ENCODE measurements at regions not wholly inside any gene's neighbourhood (a gene's known extent, or its start where the extent isn't known, plus 50 kb on each side); places are given as distances from the start of the nearest gene placed in this dataset.

DNA sequence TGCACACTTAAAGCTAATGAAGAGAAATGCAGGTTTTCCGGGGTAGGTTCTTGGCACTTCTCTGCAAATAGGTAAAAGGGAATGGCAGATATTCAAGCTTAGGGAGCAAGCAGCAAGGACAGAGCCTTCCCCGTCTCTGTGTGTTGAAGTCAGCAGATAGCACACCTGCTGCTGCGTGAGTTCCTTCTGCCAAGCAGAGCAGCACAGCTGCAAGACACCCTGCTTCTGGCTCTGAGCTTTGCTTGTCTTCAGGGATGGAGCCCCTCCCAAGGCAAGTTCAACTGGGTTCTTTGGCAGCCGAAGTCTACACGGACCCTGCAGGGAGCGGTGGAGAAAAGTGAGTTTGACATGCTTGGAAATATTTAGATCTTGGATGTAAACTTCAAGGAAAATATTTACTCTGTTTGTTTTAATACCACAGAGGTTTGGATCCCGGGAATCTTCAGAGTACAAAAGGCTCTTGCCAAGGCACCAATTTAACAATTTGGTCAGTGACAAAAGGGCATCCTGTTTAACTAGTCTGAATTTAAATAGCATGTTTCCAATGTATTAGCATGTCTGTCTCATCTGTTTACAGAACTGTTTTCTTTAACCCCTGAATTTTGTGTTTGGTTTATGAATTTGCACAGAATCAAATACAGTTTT, 113.4 kb upstream of the KCNJ16 start:
- H3K36me3 Mint-ChIP-seq (ENCODE audit: low read depth), result no peaks in the 10 kb centered on the region
- no peaks in the 10 kb centered on the region for H3K27me3 Mint-ChIP-seq (ENCODE audit: low read depth)
- no peak overlapping the region for H3K27ac Mint-ChIP-seq
- H3K9me3 Mint-ChIP-seq, result peaks cover under 1% of the 10 kb centered on the region
- no peak for DNase-seq (ENCODE audit: low spot score)
- no peaks in the 10 kb centered on the region for H3K4me1 Mint-ChIP-seq (ENCODE audit: low read depth)
- no peak overlapping the region for H3K4me3 Mint-ChIP-seq

DNA sequence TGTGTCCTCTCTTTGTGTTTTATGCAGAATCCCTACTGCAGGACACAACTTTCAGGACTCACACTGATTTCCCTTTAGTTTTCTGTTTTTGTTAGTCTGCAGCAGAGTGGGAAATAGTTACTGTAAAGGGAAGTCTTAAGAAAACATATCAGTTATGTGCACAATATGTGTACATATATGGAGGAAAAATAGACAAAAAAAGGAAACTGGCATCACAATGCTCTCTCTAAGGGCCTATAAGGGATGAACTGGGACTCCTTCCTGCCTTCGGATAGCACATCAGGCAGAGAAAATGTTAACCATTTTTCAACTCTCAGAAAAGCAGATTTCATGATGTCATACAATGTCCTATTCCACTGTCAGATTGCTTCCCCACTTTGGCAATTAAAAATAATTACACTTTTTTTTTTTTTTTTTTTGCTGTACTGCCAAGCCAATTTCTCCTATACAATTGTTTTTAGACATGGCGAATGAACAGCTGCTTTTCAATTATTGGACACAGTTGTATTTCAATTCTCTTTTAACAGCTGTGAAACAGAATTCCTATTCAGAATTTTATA, 112.5 kb upstream of the KCNJ16 start:
- Mint-ChIP-seq H3K27ac (no peak overlapping the region), H3K9me3 (peaks cover 6% of the 10 kb centered on the region), H3K4me3 (no peak overlapping the region), H3K27me3 (ENCODE audit: low read depth) (no peaks in the 10 kb centered on the region), H3K36me3 (ENCODE audit: low read depth) (no peaks in the 10 kb centered on the region), H3K4me1 (ENCODE audit: low read depth) (no peaks in the 10 kb centered on the region)
- no peak for DNase-seq (ENCODE audit: low spot score)

DNA sequence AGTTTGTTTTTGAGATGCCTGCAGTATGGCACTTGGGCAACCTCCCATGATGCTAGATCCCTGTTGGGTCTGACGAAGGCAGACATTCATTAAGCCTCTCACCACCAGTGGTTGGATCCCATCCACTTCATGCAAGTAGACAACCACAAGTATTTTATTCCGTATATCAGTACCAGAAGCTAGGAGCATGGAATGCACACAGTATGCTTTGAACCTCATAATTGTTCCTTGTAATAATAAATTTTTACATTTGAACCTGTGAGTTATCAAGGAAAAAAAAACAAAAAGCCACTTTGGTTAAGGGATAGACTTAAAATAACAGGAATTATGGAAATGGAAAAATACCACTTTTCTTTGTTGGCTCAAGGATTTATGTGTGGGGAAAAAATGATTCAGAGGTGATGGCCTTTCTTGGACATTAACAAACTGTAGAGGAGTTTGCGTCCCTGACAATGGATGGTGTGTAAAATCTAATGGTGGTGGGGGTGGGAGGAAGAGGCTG, 107.1 kb upstream of the KCNJ16 start:
- H3K4me3 Mint-ChIP-seq, result no peak overlapping the region
- no peaks in the 10 kb centered on the region for H3K27me3 Mint-ChIP-seq (ENCODE audit: low read depth)
- no peak overlapping the region for H3K27ac Mint-ChIP-seq
- H3K36me3 Mint-ChIP-seq (ENCODE audit: low read depth), result no peaks in the 10 kb centered on the region
- H3K9me3 Mint-ChIP-seq, result peaks cover 6% of the 10 kb centered on the region
- no peaks in the 10 kb centered on the region for H3K4me1 Mint-ChIP-seq (ENCODE audit: low read depth)
- DNase-seq (ENCODE audit: low spot score), result no peak

DNA sequence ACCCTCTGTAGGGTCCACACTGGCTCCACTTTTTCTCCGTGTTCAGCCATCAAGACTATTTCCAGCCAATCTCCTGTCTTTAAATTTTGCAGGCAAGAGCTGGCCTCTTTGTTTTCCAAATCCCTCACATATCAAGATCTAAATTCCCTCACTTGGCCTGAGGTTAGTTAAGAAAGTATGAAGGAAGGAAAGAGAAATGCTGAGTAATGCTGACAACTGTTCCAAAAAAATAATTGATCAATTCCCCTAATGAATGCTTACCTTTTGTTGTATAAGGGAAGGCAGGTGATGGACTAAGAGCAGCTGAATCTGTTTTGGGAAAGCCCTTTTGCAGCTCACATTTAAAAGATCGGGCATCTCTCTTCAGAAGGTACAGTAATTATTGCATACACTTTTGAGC, 105.1 kb upstream of the KCNJ16 start:
- DNase-seq (ENCODE audit: low spot score), result no peak
- H3K4me3 Mint-ChIP-seq, result no peak overlapping the region
- H3K36me3 Mint-ChIP-seq (ENCODE audit: low read depth), result no peaks in the 10 kb centered on the region
- H3K9me3 Mint-ChIP-seq, result peaks cover 6% of the 10 kb centered on the region
- no peaks in the 10 kb centered on the region for H3K27me3 Mint-ChIP-seq (ENCODE audit: low read depth)
- no peak overlapping the region for H3K27ac Mint-ChIP-seq
- no peaks in the 10 kb centered on the region for H3K4me1 Mint-ChIP-seq (ENCODE audit: low read depth)

DNA sequence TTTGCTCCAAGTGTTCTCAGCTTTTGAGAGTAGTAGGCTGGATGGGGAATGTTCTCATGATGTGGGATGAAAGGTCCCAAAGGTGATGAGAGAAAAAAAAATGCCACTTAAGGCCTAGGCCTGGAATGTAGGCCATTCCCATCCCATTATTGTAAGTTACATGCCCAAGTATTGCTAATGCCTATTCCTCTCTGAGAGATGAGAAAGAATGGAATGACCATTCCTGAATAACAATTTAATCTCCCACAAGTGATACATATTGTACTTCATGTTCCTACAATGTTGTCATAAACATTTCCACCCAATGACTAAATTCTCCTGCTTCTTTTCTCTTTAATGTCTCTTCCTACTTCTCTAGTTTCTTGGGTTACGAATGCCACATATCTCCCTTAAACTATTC, 102.8 kb upstream of the KCNJ16 start:
- H3K9me3 Mint-ChIP-seq, result no peaks in the 10 kb centered on the region
- H3K4me1 Mint-ChIP-seq (ENCODE audit: low read depth), result no peaks in the 10 kb centered on the region
- H3K27me3 Mint-ChIP-seq (ENCODE audit: low read depth), result no peaks in the 10 kb centered on the region
- no peaks in the 10 kb centered on the region for H3K36me3 Mint-ChIP-seq (ENCODE audit: low read depth)
- no peak overlapping the region for H3K27ac Mint-ChIP-seq
- no peak for DNase-seq (ENCODE audit: low spot score)
- no peak overlapping the region for H3K4me3 Mint-ChIP-seq

DNA sequence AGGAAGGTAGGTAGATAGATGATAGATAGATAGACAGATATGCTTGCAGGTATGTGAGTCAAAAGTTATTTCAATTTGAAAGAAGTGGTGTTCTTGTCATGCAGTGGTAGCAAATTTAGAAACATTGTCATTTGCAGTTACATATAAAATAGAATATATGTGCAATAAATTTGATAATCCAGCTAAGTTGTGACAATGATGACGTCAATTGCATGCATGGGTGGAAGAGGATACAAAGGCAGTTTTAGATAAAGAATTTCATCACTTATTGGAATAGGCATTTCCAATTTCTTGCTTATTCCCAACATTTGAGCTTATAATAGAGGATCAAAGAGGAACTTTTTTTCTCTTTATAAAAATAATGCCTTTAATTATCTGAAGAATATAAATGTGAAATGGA, 99.2 kb upstream of the KCNJ16 start:
- no peaks in the 10 kb centered on the region for H3K27me3 Mint-ChIP-seq (ENCODE audit: low read depth)
- no peaks in the 10 kb centered on the region for H3K36me3 Mint-ChIP-seq (ENCODE audit: low read depth)
- no peaks in the 10 kb centered on the region for H3K9me3 Mint-ChIP-seq
- no peak for DNase-seq (ENCODE audit: low spot score)
- H3K4me1 Mint-ChIP-seq (ENCODE audit: low read depth), result no peaks in the 10 kb centered on the region
- H3K4me3 Mint-ChIP-seq, result no peak overlapping the region
- H3K27ac Mint-ChIP-seq, result no peak overlapping the region

DNA sequence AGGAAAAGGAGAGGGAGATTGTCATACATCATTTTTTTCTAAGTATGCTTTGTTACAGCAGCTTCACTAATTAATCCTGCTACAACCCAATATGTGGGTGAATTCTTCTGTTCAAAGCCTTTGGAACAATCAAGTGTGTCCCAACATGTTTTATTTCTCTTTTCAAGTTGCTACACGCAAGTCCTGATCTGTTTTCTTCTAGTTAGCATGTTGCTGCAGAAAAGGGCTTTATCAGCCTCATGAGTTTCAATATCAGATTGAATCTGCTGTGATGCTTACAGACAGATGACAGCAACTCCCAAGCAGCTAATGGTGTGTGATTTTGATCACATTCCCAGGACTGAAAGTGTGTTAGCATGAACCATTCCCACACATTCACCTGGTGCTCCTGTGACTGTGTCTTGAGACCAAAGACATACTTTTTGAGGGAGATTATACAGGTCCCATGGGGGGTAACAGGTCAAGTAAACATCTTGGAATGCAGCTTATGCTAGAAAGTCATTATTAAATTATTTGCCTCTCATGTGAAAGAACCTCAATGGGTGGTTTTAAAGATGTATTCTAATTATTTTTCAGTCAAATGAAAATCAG, 96.9 kb upstream of the KCNJ16 start:
- H3K4me1 Mint-ChIP-seq (ENCODE audit: low read depth), result no peaks in the 10 kb centered on the region
- no peak for DNase-seq (ENCODE audit: low spot score)

DNA sequence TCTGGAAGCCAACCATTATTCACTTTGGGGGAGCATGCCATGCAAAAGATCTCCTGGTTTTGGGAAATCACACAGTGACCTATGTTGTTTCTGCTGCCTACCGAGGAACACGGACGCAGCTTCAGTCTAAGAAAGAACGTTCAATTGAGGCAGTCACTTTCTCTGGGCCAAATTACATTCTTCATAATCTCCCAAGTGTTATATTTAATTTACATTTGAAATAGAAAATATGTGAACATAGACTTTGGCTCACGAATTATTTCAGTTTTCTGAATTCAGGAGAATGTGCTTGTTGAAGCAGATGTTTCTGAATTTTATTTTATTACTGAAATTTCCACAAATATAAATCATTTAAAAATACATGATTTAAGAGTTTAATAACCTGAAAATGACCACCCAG, 93.6 kb upstream of the KCNJ16 start:
- Mint-ChIP-seq H3K36me3 (ENCODE audit: low read depth) (no peaks in the 10 kb centered on the region), H3K27me3 (ENCODE audit: low read depth) (no peaks in the 10 kb centered on the region), H3K4me3 (no peak overlapping the region), H3K27ac (no peak overlapping the region), H3K9me3 (no peaks in the 10 kb centered on the region), H3K4me1 (ENCODE audit: low read depth) (no peaks in the 10 kb centered on the region)
- DNase-seq (ENCODE audit: low spot score), result no peak

More for the DNA sequence above, 96.9 kb upstream of the KCNJ16 start:
- Mint-ChIP-seq H3K27ac (no peak overlapping the region), H3K4me3 (no peak overlapping the region), H3K36me3 (ENCODE audit: low read depth) (no peaks in the 10 kb centered on the region), H3K9me3 (no peaks in the 10 kb centered on the region), H3K27me3 (ENCODE audit: low read depth) (no peaks in the 10 kb centered on the region)

DNA sequence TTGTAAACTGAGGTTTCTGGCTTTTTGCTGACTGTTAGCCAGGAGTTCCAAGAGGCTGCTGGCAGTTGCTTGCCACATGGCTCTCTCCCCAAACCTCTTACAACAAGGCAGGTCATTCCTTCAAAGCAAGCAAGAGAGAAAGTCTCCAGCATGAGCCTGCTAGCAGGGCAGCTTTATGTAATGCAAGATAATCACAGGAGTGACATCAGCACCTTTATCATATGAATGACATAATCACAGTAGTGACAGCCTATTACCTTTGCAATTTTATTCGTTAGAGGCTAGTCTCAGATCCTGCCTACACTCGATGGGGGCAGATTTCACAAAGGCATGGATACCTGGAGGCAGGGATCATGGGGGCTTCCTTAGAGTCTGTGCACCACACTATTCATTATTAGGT, 79.5 kb upstream of the KCNJ16 start:
- Mint-ChIP-seq H3K9me3 (no peaks in the 10 kb centered on the region), H3K4me3 (no peak overlapping the region), H3K27me3 (ENCODE audit: low read depth) (no peaks in the 10 kb centered on the region), H3K27ac (no peak overlapping the region), H3K4me1 (ENCODE audit: low read depth) (no peaks in the 10 kb centered on the region), H3K36me3 (ENCODE audit: low read depth) (no peaks in the 10 kb centered on the region)
- DNase-seq (ENCODE audit: low spot score), result no peak

DNA sequence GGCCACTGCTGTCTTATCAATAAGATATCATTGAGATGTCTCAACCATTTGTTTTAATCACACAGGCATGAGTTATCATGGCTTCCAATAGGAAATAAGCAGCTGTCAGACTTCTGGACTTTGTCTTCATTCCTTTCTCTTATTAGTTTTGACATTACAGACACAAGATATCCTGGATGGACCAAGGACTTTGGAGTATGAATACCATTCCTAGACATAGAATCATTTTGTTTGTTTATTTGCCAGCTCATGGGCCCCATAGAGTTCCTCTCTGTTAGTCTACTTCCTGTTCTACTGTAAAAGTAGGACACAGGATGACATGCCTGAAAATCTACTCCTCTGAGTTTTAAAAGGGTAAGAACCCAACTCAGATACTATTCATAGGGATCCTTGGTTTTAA, 77.7 kb upstream of the KCNJ16 start:
- no peak for DNase-seq (ENCODE audit: low spot score)
- Mint-ChIP-seq H3K27ac (no peak overlapping the region), H3K36me3 (ENCODE audit: low read depth) (no peaks in the 10 kb centered on the region), H3K9me3 (no peaks in the 10 kb centered on the region), H3K27me3 (ENCODE audit: low read depth) (no peaks in the 10 kb centered on the region), H3K4me3 (no peak overlapping the region), H3K4me1 (ENCODE audit: low read depth) (no peaks in the 10 kb centered on the region)

DNA sequence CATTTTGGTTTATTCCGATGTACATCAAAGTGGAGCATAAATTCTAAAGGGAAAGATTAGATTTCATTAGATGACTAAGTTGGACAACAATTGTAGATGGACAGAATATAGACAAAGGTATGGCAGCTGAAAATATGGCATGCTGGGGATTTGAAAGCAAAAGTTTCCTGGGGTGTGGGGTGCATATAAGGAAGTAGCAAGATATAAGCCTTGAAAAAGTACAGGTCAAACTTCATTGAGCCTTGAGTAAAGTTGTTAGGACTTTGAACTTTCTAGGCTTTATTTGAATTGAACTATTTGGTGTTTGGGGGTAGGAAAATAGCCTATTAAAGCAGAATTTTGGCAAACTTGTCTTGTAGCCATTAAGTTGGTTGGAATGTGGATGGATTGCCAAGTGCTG, 75.8 kb upstream of the KCNJ16 start:
- DNase-seq (ENCODE audit: low spot score), result no peak
- Mint-ChIP-seq H3K27ac (no peak overlapping the region), H3K4me1 (ENCODE audit: low read depth) (no peaks in the 10 kb centered on the region), H3K9me3 (no peaks in the 10 kb centered on the region), H3K4me3 (no peak overlapping the region), H3K36me3 (ENCODE audit: low read depth) (no peaks in the 10 kb centered on the region), H3K27me3 (ENCODE audit: low read depth) (no peaks in the 10 kb centered on the region)

DNA sequence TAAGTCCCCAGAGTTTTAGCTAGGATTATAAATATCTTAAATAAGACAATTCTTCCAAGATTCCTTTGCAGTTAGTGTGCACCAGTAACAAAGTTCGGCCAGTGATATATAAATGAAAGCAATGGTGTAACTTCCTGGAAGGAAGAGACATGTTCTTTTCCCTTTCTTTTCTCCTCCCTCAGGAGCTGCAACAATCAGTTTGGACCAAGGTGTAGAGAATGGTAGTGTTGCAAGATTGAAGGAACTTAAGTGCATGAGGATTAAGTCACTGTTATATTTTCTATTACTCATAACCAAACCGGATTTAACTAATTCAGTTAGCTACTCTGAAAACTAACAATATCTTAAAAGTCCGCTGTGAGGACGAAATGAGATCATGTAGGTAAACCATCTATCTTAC, 68.9 kb upstream of the KCNJ16 start:
- DNase-seq (ENCODE audit: low spot score), result no peak
- Mint-ChIP-seq H3K27me3 (ENCODE audit: low read depth) (no peaks in the 10 kb centered on the region), H3K36me3 (ENCODE audit: low read depth) (no peaks in the 10 kb centered on the region)

DNA sequence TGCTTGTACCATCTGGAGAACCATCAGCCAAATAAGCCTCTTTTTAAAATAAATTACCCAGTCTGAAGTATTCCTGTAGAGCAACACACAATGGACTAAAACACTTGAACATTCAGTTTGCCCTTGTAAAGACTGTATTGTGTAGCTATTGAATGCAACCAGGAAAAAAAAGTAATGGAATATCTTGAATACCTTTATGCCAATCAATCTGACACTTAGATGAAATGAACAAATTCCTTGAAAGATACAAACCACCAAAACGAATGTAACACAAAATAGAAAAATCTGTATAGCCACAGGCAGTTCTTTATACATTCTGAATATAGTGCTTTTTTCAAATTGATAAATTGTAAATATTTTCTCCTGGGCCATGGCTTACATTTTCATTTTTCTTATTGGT, 63.3 kb upstream of the KCNJ16 start:
- Mint-ChIP-seq H3K36me3 (ENCODE audit: low read depth) (no peaks in the 10 kb centered on the region), H3K27ac (no peak overlapping the region), H3K9me3 (no peaks in the 10 kb centered on the region), H3K4me1 (ENCODE audit: low read depth) (no peaks in the 10 kb centered on the region), H3K4me3 (no peak overlapping the region), H3K27me3 (ENCODE audit: low read depth) (no peaks in the 10 kb centered on the region)
- no peak for DNase-seq (ENCODE audit: low spot score)

More for the DNA sequence above, 68.9 kb upstream of the KCNJ16 start:
- no peak overlapping the region for H3K4me3 Mint-ChIP-seq
- H3K9me3 Mint-ChIP-seq, result no peaks in the 10 kb centered on the region
- H3K4me1 Mint-ChIP-seq (ENCODE audit: low read depth), result no peaks in the 10 kb centered on the region
- H3K27ac Mint-ChIP-seq, result no peak overlapping the region

DNA sequence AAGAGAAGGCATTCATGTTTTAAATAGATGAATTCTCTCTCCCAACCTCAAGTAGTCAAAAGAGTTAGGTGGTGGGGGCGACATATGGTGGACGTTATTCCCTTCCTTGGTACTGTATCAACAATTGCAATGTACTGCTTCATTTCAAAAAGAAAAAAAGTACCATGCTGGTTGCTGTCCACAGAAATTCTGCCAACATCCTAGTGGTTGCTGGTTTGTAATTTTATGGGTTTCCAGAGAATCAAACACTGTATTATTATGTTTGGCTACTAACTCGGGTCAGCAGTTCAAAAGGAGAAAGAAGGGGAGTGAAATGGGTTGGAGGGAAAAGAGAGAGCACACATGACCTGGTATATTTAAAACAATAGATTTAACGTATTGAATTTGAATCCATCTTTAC, 61.1 kb upstream of the KCNJ16 start:
- Mint-ChIP-seq H3K4me3 (no peak overlapping the region), H3K36me3 (ENCODE audit: low read depth) (no peaks in the 10 kb centered on the region), H3K27me3 (ENCODE audit: low read depth) (no peaks in the 10 kb centered on the region), H3K4me1 (ENCODE audit: low read depth) (no peaks in the 10 kb centered on the region), H3K27ac (no peak overlapping the region), H3K9me3 (no peaks in the 10 kb centered on the region)
- no peak for DNase-seq (ENCODE audit: low spot score)

DNA sequence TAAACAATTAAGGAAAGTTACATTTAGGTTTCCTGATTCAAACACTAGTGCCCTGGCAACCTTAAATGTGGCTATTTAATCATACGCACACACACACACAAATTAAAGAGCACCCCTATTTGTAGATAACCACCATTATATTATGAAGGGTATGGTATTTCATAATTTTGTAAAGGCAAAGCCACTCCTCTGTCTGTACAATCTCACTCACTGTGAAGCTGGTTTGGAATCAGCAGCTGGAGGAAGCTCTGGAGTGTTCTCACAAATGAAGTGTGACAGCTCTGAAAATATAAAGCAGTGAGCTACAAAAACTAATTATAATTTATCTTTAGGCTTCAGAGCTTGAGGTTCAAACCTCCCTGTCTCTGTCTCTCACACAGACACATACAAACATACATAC, 57.9 kb upstream of the KCNJ16 start:
- no peaks in the 10 kb centered on the region for H3K9me3 Mint-ChIP-seq
- no peaks in the 10 kb centered on the region for H3K4me1 Mint-ChIP-seq (ENCODE audit: low read depth)
- DNase-seq (ENCODE audit: low spot score), result no peak
- H3K36me3 Mint-ChIP-seq (ENCODE audit: low read depth), result no peaks in the 10 kb centered on the region
- H3K27ac Mint-ChIP-seq, result no peak overlapping the region
- H3K4me3 Mint-ChIP-seq, result no peak overlapping the region
- H3K27me3 Mint-ChIP-seq (ENCODE audit: low read depth), result no peaks in the 10 kb centered on the region
